K562 (cell line): ENCODE measurements at regions not wholly inside any gene's neighbourhood (a gene's known extent, or its start where the extent isn't known, plus 50 kb on each side); places are given as distances from the start of the nearest gene placed in this dataset.

Experiments used
- ATAC-seq: fragments of 200-7000 bp; cut with Tn5 transposase; 3 replicates; pipeline ENCODE4 v1.9.1; 2020; ENCODE audit warnings: moderate library complexity
- BruUV-seq: library from RNA; stranded (reverse); fragments of 400-500 nt; replicated peaks from 2 replicates; lab custom pipeline; 2021; lab: Mats Ljungman, UMichigan
- CTCF ChIA-PET: fragments of 300-600 bp; formaldehyde crosslinking; extraction: SDS; loops from one replicate; lab custom pipeline; 2021; ENCODE audit warnings: low intra/inter-chr PET ratio; lab: Yijun Ruan, JAX
- POLR2A ChIA-PET: fragments of 300-600, 350-650 bp; sonication (Branson Sonifier 250); formaldehyde crosslinking; extraction: SDS; loops from one replicate; lab custom pipeline; 2021; ENCODE audit warnings: antibody characterized with exemption, inconsistent platforms; lab: Yijun Ruan, JAX
- DNase-seq, 4 experiments: peaks; one replicate each; pipeline versions ENCODE4 v3.0.0 to v3.0.0-alpha.2; 2011 to 2018; ENCODE audit warnings: low spot score in 3 of 4, mixed read lengths in 3 of 4; ENCODE audit errors: extremely low read depth in 1 of 4
- FAIRE-seq: peaks from 2 replicates; lab custom pipeline; 2011; peaks lifted over from hg19 to GRCh38; lab: Jason Lieb, UNC
- H2AFZ ChIP-seq: 2 replicates; pipeline ENCODE4 v1.6.0; 2011; ENCODE audit warnings: low read depth, low read length, control low read depth, inconsistent platforms
- H3K27ac ChIP-seq: fragments of 200-600 bp; 3 replicates; pipeline ENCODE4 v1.8.0; 2011; ENCODE audit warnings: low read depth, mild to moderate bottlenecking, control low read depth, inconsistent platforms, low read length, moderate library complexity, mixed read lengths; ENCODE audit errors: extremely low read depth
- H3K27me3 ChIP-seq, 2 experiments: fragments of 300-600 bp in 1 of 2; 2 replicates in 1 of 2; 3 replicates in 1 of 2; pipeline versions ENCODE4 v1.6.0 to v1.8.0; 2011; ENCODE audit warnings: inconsistent platforms in 2 of 2, low read length in 2 of 2, mild to moderate bottlenecking in 1 of 2, mixed read lengths in 1 of 2, moderate library complexity in 1 of 2; ENCODE audit not compliant: control insufficient read depth in 2 of 2, insufficient read depth in 2 of 2
- H3K36me3 ChIP-seq: fragments of 300-600 bp; 3 replicates; pipeline ENCODE4 v1.8.0; 2011; ENCODE audit warnings: mild to moderate bottlenecking, low read length, inconsistent platforms; ENCODE audit not compliant: control insufficient read depth, insufficient read depth
- H3K4me1 ChIP-seq, 2 experiments: fragments of 200-600 bp in 1 of 2; replicated peaks in 1 of 2; 2 replicates in 1 of 2; 3 replicates in 1 of 2; pipeline versions ENCODE4 v1.5.1 to v1.8.0; 2011; ENCODE audit warnings: inconsistent platforms in 2 of 2, low read length in 2 of 2, mild to moderate bottlenecking in 1 of 2, mixed read lengths in 1 of 2, moderate library complexity in 1 of 2; ENCODE audit not compliant: control insufficient read depth in 2 of 2, insufficient read depth in 2 of 2
- H3K4me2 ChIP-seq: 2 replicates; pipeline ENCODE4 v1.6.1; 2011; ENCODE audit warnings: low read length, control low read depth, inconsistent platforms, mixed read lengths; ENCODE audit not compliant: insufficient read depth
- H3K4me3 ChIP-seq: fragments of 200-600 bp; sonication (generic), shearing (Covaris generic); 2 replicates; pipeline ENCODE4 v1.5.1; 2016; ENCODE audit warnings: control low read depth, inconsistent platforms
- H3K79me2 ChIP-seq: fragments of 200-600 bp; 3 replicates; pipeline ENCODE4 v1.8.0; 2011; ENCODE audit warnings: low read length, inconsistent platforms; ENCODE audit not compliant: control insufficient read depth, insufficient read depth
- H3K9ac ChIP-seq, 2 experiments: 2 replicates each; pipeline versions ENCODE4 v1.6.0 to v1.6.1; 2011; ENCODE audit warnings: low read depth in 2 of 2, low read length in 2 of 2, control low read depth in 1 of 2, inconsistent platforms in 1 of 2, mild to moderate bottlenecking in 1 of 2, mixed read lengths in 1 of 2; ENCODE audit not compliant: insufficient read depth in 1 of 2
- H3K9me1 ChIP-seq: one replicate; pipeline ENCODE4 v1.6.0; 2011; ENCODE audit warnings: inconsistent platforms, mild to moderate bottlenecking, low read length, moderate library complexity; ENCODE audit not compliant: control insufficient read depth, insufficient read depth
- H3K9me3 ChIP-seq: replicated peaks from 2 replicates; pipeline ENCODE4 v1.5.1; 2011; ENCODE audit warnings: low read depth, low read length, inconsistent platforms; ENCODE audit not compliant: control insufficient read depth, insufficient read depth
- H4K20me1 ChIP-seq: replicated peaks from 2 replicates; pipeline ENCODE4 v1.6.1; 2011; ENCODE audit warnings: low read length, inconsistent platforms, mixed read lengths; ENCODE audit not compliant: control insufficient read depth, insufficient read depth
- E2F3 ChIP-seq: fragments of 250-450 bp; sonication (Bioruptor Pico); IDR thresholded peaks from 2 replicates; pipeline ENCODE4 v1.4.0; 2020; ENCODE audit warnings: mild to moderate bottlenecking
- FOXK1 ChIP-seq: sonication (generic); formaldehyde crosslinking; IDR thresholded peaks from 2 replicates; pipeline ENCODE4 v1.8.0; 2022; ENCODE audit warnings: missing genetic modification reagents, mild to moderate bottlenecking, borderline replicate concordance
- NR2C1 ChIP-seq, 2 experiments: fragments of 450-650 bp; IDR thresholded peaks; 2 replicates each; pipeline ENCODE4 v1.6.1; 2017; ENCODE audit warnings: mild to moderate bottlenecking in 2 of 2, antibody characterized with exemption in 1 of 2, inconsistent platforms in 1 of 2, missing compliant biosample characterization in 1 of 2, missing genetic modification characterization in 1 of 2
- PHB2 ChIP-seq: fragments of 450-650 bp; IDR thresholded peaks from 2 replicates; pipeline ENCODE4 v1.6.1; 2017; ENCODE audit warnings: low read depth
- POLR3A ChIP-seq: IDR thresholded peaks from 2 replicates; pipeline ENCODE4 v1.6.1; 2011; ENCODE audit warnings: borderline replicate concordance, mild to moderate bottlenecking, moderate library complexity; ENCODE audit not compliant: insufficient read length, insufficient read depth; ENCODE audit errors: extremely low read depth
- SETDB1 ChIP-seq: IDR thresholded peaks from one replicate; pipeline ENCODE4 v1.6.1; 2012; ENCODE audit warnings: low read length, control low read depth, inconsistent platforms
- ZBED1 ChIP-seq: IDR thresholded peaks from 2 replicates; pipeline ENCODE4 v1.6.1; 2014
- ZBTB40 ChIP-seq, 2 experiments: fragments of 450-650 bp in 1 of 2; sonication (generic) in 1 of 2; formaldehyde crosslinking in 1 of 2; IDR thresholded peaks; 2 replicates each; pipeline versions ENCODE4 v1.7.1 to v1.9.0; 2016 to 2022; ENCODE audit warnings: inconsistent platforms in 1 of 2, mild to moderate bottlenecking in 1 of 2, missing genetic modification reagents in 1 of 2
- ZNF146 ChIP-seq: IDR thresholded peaks from one replicate; pipeline ENCODE4 v1.6.1; 2018; ENCODE audit warnings: missing compliant biosample characterization; ENCODE audit not compliant: unreplicated experiment
- ZNF184 ChIP-seq: sonication (generic); formaldehyde crosslinking; IDR thresholded peaks from 2 replicates; pipeline ENCODE4 v1.5.0; 2020; ENCODE audit warnings: missing genetic modification reagents
- ZNF583 ChIP-seq: fragments of 250-450 bp; sonication (Bioruptor Pico); IDR thresholded peaks from 2 replicates; pipeline ENCODE4 v1.4.0; 2020
- WGBS: fragments of 100-300 bp; shearing (Covaris generic); methylation state at CpG from one replicate; pipeline ENCODE4 v1.1.6; 2016; ENCODE audit warnings: low coverage, mixed read lengths; ENCODE audit not compliant: insufficient coverage; ENCODE audit errors: missing lambda C conversion rate; 5-methylcytosine and 5-hydroxymethylcytosine counted together
- in situ Hi-C: fragments of 300-500 bp; cut with MboI; formaldehyde crosslinking; loops from 4 replicates; pipeline ENCODE4 v1.15.0; 2018; ENCODE audit warnings: inconsistent platforms, mixed read lengths
- intact Hi-C: fragments of 100-400 bp; cut with micrococcal nuclease; formaldehyde crosslinking; loops from 2 replicates; pipeline ENCODE4 v1.14.2; 2022
- TF ChIP-seq, protein P1 (sequence below): fragments of 250-450 bp; sonication (Bioruptor Pico); IDR thresholded peaks from 2 replicates; pipeline ENCODE4 v1.9.0; 2021; ENCODE audit warnings: mild to moderate bottlenecking, inconsistent platforms

DNA sequence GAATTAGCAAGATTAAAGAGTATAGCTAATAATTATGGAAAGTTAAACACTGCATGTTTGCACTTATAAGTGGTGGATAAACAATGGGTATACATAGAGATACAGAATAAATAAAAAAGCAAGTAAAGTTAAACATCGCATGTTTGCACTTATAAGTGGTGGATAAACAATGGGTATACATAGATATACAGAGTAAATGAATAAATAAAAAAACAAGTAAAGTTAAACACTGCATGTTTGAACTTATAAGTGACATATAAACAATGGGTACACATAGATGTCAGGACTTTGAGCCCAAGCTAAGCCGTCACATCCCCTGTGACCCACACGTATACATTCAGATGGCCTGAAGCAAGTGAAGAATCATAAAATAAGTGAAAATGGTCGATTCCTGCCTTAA is 1533.3 kb upstream of the SPRY2 start:
- no peaks in the 10 kb centered on the region for H4K20me1 ChIP-seq
- H3K36me3 ChIP-seq = no peaks in the 10 kb centered on the region
- no peak overlapping the region for H3K4me2 ChIP-seq
- in situ Hi-C loops (no loop called here), intact Hi-C loops (no loop called here)
- 2% methylated on average over 3 of the region's 4 CpGs for WGBS
- H3K9me1 ChIP-seq = no peaks in the 10 kb centered on the region
- H3K27me3 ChIP-seq = no peaks in the 10 kb centered on the region
- ChIA-PET CTCF (no interaction called here), POLR2A (no interaction called here)
- H3K9me3 ChIP-seq = no peaks in the 10 kb centered on the region
- no peak overlapping the region for H3K27ac ChIP-seq
- no peak overlapping the region for H2AFZ ChIP-seq
- no peak overlapping the region for H3K9ac ChIP-seq
- FAIRE-seq (no peak), DNase-seq (no peak), ATAC-seq (no peak)
- no TSS peak for BruUV-seq
- H3K79me2 ChIP-seq = no peaks in the 10 kb centered on the region
- no peaks in the 10 kb centered on the region for H3K4me1 ChIP-seq
- no peak overlapping the region for H3K4me3 ChIP-seq
- TF ChIP-seq, protein P1, sequence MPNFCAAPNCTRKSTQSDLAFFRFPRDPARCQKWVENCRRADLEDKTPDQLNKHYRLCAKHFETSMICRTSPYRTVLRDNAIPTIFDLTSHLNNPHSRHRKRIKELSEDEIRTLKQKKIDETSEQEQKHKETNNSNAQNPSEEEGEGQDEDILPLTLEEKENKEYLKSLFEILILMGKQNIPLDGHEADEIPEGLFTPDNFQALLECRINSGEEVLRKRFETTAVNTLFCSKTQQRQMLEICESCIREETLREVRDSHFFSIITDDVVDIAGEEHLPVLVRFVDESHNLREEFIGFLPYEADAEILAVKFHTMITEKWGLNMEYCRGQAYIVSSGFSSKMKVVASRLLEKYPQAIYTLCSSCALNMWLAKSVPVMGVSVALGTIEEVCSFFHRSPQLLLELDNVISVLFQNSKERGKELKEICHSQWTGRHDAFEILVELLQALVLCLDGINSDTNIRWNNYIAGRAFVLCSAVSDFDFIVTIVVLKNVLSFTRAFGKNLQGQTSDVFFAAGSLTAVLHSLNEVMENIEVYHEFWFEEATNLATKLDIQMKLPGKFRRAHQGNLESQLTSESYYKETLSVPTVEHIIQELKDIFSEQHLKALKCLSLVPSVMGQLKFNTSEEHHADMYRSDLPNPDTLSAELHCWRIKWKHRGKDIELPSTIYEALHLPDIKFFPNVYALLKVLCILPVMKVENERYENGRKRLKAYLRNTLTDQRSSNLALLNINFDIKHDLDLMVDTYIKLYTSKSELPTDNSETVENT (CRISPR knock-in tag) = no peak
- TF ChIP-seq FOXK1 (CRISPR knock-in tag) (no peak), SETDB1 (no peak), NR2C1 (IDR thresholded peaks at IDR 0.05) (no peak), NR2C1 (tag; IDR thresholded peaks at IDR 0.05) (no peak), ZNF146 (CRISPR knock-in tag) (no peak), POLR3A (no peak), ZBTB40 (IDR thresholded peaks at IDR 0.05) (no peak), ZBTB40 (CRISPR knock-in tag; IDR thresholded peaks at IDR 0.05) (no peak), ZNF583 (CRISPR knock-in tag) (no peak), E2F3 (CRISPR knock-in tag) (no peak), ZBED1 (no peak), PHB2 (no peak), ZNF184 (CRISPR knock-in tag) (no peak)
